Osteoblast (primary cell): ENCODE measurements at regions not wholly inside any gene's neighbourhood (a gene's known extent, or its start where the extent isn't known, plus 50 kb on each side); places are given as distances from the start of the nearest gene placed in this dataset.

Source experiments
- DNase-seq: peaks from one replicate; pipeline ENCODE4 v3.0.0; 2011; ENCODE audit warnings: low spot score, mixed read lengths; ENCODE audit not compliant: insufficient read length; ENCODE audit errors: missing footprints
- H2AFZ ChIP-seq: 2 replicates; pipeline ENCODE4 v1.6.0; 2011; ENCODE audit warnings: mild to moderate bottlenecking, low read length
- H3K27ac ChIP-seq: 2 replicates; pipeline ENCODE4 v1.5.1; 2011; ENCODE audit warnings: mild to moderate bottlenecking, low read depth, low read length, moderate library complexity
- H3K27me3 ChIP-seq: 2 replicates; pipeline ENCODE4 v1.6.0; 2012; ENCODE audit warnings: mild to moderate bottlenecking, control low read depth, inconsistent platforms, low read length, moderate library complexity; ENCODE audit not compliant: insufficient read depth
- H3K36me3 ChIP-seq: 2 replicates; pipeline ENCODE4 v1.5.1; 2011; ENCODE audit warnings: mild to moderate bottlenecking, low read length, control low read depth, moderate library complexity; ENCODE audit not compliant: insufficient read depth
- H3K4me1 ChIP-seq: 2 replicates; pipeline ENCODE4 v1.5.1; 2011; ENCODE audit warnings: mild to moderate bottlenecking, low read length, control low read depth, moderate library complexity; ENCODE audit not compliant: insufficient read depth
- H3K4me2 ChIP-seq: 2 replicates; pipeline ENCODE4 v1.6.0; 2011; ENCODE audit warnings: mild to moderate bottlenecking, low read length; ENCODE audit not compliant: insufficient read depth
- H3K4me3 ChIP-seq: fragments of 200-600 bp; sonication (generic); 3 replicates; pipeline ENCODE4 v1.5.1; 2012; ENCODE audit warnings: mild to moderate bottlenecking, low read length, inconsistent platforms; ENCODE audit not compliant: insufficient read depth
- H3K79me2 ChIP-seq: 2 replicates; pipeline ENCODE4 v1.6.0; 2012; ENCODE audit warnings: mild to moderate bottlenecking, low read length, control low read depth, inconsistent platforms; ENCODE audit not compliant: insufficient read depth
- H3K9me3 ChIP-seq: 2 replicates; pipeline ENCODE4 v1.5.1; 2011; ENCODE audit warnings: low read depth, low read length, control low read depth
- H4K20me1 ChIP-seq: 2 replicates; pipeline ENCODE4 v1.6.0; 2012; ENCODE audit warnings: mild to moderate bottlenecking, low read length, control low read depth; ENCODE audit not compliant: insufficient read depth
- TF ChIP-seq, protein P1 (sequence below): IDR thresholded peaks from 2 replicates; pipeline ENCODE4 v1.5.1; 2011; ENCODE audit warnings: mild to moderate bottlenecking, low read depth, low read length, moderate library complexity; ENCODE audit errors: extremely low read depth

DNA sequence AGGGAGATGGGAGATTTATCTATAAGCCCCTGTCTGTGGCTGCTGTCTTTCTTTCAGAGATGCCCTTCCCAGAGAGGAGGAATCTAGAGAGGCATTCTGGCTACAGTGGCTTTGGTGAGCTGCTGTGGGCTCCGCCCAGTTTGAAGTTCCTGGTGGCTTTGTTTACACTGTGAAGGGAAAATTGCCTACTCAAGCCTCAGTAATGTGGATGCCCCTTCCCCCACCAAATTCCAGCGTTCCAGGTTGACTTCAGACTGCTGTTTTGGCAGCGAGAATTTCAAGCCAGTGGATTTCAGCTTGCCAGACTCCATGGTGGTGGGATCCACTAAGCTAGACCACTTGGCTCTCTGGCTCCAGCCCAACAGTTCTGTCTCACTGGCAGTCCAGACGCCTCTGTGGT, 951.6 kb downstream of the CCSER2 start:
- Histone ChIP-seq H3K4me2 (no peak overlapping the region), H3K27me3 (no peaks in the 10 kb centered on the region), H3K79me2 (no peaks in the 10 kb centered on the region), H4K20me1 (no peaks in the 10 kb centered on the region), H3K4me1 (no peaks in the 10 kb centered on the region), H3K27ac (no peak overlapping the region), H3K4me3 (no peak overlapping the region), H2AFZ (no peak overlapping the region), H3K36me3 (no peaks in the 10 kb centered on the region), H3K9me3 (no peaks in the 10 kb centered on the region)
- DNase-seq = no peak
- TF ChIP-seq, protein P1, sequence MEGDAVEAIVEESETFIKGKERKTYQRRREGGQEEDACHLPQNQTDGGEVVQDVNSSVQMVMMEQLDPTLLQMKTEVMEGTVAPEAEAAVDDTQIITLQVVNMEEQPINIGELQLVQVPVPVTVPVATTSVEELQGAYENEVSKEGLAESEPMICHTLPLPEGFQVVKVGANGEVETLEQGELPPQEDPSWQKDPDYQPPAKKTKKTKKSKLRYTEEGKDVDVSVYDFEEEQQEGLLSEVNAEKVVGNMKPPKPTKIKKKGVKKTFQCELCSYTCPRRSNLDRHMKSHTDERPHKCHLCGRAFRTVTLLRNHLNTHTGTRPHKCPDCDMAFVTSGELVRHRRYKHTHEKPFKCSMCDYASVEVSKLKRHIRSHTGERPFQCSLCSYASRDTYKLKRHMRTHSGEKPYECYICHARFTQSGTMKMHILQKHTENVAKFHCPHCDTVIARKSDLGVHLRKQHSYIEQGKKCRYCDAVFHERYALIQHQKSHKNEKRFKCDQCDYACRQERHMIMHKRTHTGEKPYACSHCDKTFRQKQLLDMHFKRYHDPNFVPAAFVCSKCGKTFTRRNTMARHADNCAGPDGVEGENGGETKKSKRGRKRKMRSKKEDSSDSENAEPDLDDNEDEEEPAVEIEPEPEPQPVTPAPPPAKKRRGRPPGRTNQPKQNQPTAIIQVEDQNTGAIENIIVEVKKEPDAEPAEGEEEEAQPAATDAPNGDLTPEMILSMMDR = no peak

DNA sequence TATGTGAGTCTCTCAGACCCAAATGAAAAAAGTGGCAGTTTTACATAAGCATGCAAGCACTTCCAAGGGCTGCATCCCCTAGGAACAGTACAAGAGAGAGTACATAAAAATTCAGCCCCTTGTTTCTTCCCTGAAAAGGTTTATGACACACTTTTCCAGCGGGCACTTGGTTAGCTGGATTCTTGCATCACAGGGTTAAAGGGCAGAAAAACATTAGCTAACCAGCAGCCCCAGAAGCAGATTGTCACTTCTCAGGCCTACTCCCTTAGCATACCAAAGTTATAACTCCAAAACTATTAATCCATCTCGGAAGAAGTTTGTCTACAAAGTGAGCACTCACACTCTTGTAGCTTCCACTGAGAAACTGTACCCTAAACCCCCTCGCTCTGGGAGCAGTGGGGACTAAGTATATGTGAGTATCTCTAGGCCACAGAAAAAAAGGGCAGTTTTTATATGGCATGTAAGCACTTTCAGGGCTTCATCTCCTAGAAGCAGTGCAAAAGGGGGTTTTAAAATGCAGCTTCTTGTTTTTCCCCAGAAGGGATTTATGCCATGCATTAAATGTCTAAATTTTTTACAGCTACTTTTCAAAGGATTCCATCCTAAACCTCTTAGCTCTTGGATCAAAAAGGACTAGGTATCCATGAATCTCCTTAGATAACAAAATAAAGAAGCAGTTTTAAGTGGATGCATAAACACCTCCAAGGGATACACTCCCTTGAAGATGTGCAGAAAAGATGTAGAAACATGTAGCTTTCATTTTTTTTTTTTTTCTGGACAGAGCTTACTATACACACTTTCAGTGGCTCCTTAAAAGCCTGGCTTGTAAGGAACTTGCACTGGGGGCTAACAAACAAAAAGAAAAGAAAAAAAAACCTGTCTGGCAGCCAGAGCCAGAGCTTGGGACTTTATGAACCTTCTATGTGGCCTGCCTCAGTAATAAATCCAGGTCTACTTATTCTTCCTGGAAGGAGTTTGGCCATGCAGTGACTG, 956.7 kb downstream of the CCSER2 start:
- H3K4me3 ChIP-seq = no peak overlapping the region
- no peaks in the 10 kb centered on the region for H3K27me3 ChIP-seq
- H3K27ac ChIP-seq = no peak overlapping the region
- TF ChIP-seq, protein P1 = no peak
- H2AFZ ChIP-seq = no peak overlapping the region
- H3K4me2 ChIP-seq = no peak overlapping the region
- no peaks in the 10 kb centered on the region for H3K36me3 ChIP-seq
- no peaks in the 10 kb centered on the region for H3K79me2 ChIP-seq
- DNase-seq = no peak
- H4K20me1 ChIP-seq = no peaks in the 10 kb centered on the region
- no peaks in the 10 kb centered on the region for H3K9me3 ChIP-seq
- H3K4me1 ChIP-seq = no peaks in the 10 kb centered on the region

DNA sequence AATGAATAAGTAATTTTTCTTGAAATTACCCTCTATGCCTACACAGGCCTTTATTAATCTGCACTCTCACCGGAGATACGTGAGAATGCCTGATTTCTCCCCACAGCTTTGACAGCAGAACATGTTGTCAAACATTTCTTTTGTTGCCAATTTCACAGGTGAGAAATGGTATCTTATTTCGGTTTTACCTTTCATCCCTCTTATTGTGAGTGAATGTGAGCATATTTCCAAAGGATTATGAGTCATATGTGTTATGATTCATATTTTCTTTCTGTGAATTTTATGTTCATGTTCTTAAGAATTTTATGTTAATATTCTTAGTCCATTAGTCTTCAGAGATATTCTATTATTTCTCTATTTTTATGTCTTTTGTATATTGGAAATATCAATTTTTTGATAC, 965.1 kb downstream of the CCSER2 start:
- Histone ChIP-seq H3K4me2 (no peak overlapping the region), H2AFZ (no peak overlapping the region), H3K27me3 (no peaks in the 10 kb centered on the region), H4K20me1 (no peaks in the 10 kb centered on the region), H3K27ac (no peak overlapping the region), H3K9me3 (no peaks in the 10 kb centered on the region), H3K4me1 (no peaks in the 10 kb centered on the region), H3K79me2 (no peaks in the 10 kb centered on the region), H3K4me3 (no peak overlapping the region), H3K36me3 (no peaks in the 10 kb centered on the region)
- TF ChIP-seq, protein P1 = no peak
- DNase-seq = no peak

DNA sequence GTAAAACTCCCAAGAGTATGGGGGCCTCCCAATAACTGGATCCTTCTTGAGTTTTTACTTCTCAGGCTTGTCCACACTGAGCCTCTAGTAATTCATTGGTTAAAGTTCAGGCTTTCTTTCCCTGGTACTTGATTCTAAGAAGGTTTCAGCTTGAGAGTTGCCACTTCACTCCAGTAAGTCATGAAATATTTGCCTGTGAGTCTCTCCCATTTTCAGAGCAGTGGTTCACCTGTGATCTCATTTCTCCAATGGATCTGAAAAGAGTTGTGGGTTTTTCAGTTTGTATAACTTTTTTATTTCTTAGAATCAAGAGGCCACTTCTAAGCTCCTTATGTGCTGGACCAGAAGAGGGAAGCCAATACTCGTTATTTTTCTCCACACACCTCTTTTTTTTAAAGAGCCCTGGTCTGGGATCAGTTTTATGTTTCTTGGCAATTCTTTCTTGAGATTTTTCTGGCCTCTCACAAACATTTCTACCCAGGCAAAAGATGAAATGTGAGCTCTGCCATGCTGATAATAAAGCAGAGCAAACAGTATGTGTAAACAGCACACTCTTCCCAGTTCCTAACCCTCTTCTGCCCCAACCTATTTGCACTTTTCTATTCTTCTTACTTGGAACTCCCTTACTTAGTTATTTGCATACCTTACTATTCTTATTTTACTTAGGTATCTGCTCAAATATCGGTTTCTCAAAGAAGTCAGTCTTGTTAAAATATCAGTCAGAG, 983.4 kb downstream of the CCSER2 start:
- DNase-seq = no peak
- H3K9me3 ChIP-seq = no peaks in the 10 kb centered on the region
- no peak overlapping the region for H3K4me3 ChIP-seq
- H3K27me3 ChIP-seq = no peaks in the 10 kb centered on the region
- H3K36me3 ChIP-seq = no peaks in the 10 kb centered on the region
- H3K4me2 ChIP-seq = no peak overlapping the region
- no peak overlapping the region for H2AFZ ChIP-seq
- no peaks in the 10 kb centered on the region for H4K20me1 ChIP-seq
- H3K27ac ChIP-seq = no peak overlapping the region
- TF ChIP-seq, protein P1 = no peak
- no peaks in the 10 kb centered on the region for H3K4me1 ChIP-seq
- no peaks in the 10 kb centered on the region for H3K79me2 ChIP-seq
